GM23338 (cell line): ENCODE measurements at regions not wholly inside any gene's neighbourhood (a gene's known extent, or its start where the extent isn't known, plus 50 kb on each side); places are given as distances from the start of the nearest gene placed in this dataset.

ENCODE experiments used
- CREB1 ChIP-seq: fragments of 250-450 bp; sonication (Bioruptor Pico); IDR thresholded peaks from 2 replicates; pipeline ENCODE4 v1.5.0; 2020; ENCODE audit warnings: low read depth, mild to moderate bottlenecking, moderate library complexity
- EZH2 ChIP-seq: fragments of 200-600 bp; sonication (generic); IDR thresholded peaks from one replicate; pipeline ENCODE4 v1.8.0; 2017; ENCODE audit warnings: antibody characterized with exemption, mild to moderate bottlenecking, low read depth; ENCODE audit not compliant: unreplicated experiment
- EZH2phosphoT487 ChIP-seq: fragments of 200-600 bp; sonication (generic); IDR thresholded peaks from one replicate; pipeline ENCODE4 v1.8.1; 2018; ENCODE audit warnings: antibody characterized with exemption; ENCODE audit not compliant: unreplicated experiment
- POLR2AphosphoS5 ChIP-seq: IDR thresholded peaks from 2 replicates; pipeline ENCODE4 v1.6.1; 2016; ENCODE audit warnings: antibody characterized with exemption, low read depth
- TF ChIP-seq, protein P1 (sequence below), 2 experiments: fragments of 200-600 bp in 1 of 2; sonication (generic) in 1 of 2; conservative IDR thresholded peaks; 2 replicates each; pipeline versions ENCODE4 v1.5.1 to v1.6.1; 2016 to 2017; ENCODE audit warnings: antibody characterized with exemption in 2 of 2, low read depth in 2 of 2, mild to moderate bottlenecking in 2 of 2, moderate library complexity in 1 of 2
- TF ChIP-seq, protein P2 (sequence below): fragments of 250-450 bp; sonication (Bioruptor Pico); IDR thresholded peaks from 2 replicates; pipeline ENCODE4 v1.5.0; 2020; ENCODE audit warnings: mild to moderate bottlenecking, moderate library complexity

- TF ChIP-seq, protein P1, sequence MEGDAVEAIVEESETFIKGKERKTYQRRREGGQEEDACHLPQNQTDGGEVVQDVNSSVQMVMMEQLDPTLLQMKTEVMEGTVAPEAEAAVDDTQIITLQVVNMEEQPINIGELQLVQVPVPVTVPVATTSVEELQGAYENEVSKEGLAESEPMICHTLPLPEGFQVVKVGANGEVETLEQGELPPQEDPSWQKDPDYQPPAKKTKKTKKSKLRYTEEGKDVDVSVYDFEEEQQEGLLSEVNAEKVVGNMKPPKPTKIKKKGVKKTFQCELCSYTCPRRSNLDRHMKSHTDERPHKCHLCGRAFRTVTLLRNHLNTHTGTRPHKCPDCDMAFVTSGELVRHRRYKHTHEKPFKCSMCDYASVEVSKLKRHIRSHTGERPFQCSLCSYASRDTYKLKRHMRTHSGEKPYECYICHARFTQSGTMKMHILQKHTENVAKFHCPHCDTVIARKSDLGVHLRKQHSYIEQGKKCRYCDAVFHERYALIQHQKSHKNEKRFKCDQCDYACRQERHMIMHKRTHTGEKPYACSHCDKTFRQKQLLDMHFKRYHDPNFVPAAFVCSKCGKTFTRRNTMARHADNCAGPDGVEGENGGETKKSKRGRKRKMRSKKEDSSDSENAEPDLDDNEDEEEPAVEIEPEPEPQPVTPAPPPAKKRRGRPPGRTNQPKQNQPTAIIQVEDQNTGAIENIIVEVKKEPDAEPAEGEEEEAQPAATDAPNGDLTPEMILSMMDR (conservative IDR thresholded peaks at IDR 0.05; ENCODE audit: low read depth in 2 of 2), result no peak
- no peak for TF ChIP-seq EZH2
- TF ChIP-seq, protein P2, sequence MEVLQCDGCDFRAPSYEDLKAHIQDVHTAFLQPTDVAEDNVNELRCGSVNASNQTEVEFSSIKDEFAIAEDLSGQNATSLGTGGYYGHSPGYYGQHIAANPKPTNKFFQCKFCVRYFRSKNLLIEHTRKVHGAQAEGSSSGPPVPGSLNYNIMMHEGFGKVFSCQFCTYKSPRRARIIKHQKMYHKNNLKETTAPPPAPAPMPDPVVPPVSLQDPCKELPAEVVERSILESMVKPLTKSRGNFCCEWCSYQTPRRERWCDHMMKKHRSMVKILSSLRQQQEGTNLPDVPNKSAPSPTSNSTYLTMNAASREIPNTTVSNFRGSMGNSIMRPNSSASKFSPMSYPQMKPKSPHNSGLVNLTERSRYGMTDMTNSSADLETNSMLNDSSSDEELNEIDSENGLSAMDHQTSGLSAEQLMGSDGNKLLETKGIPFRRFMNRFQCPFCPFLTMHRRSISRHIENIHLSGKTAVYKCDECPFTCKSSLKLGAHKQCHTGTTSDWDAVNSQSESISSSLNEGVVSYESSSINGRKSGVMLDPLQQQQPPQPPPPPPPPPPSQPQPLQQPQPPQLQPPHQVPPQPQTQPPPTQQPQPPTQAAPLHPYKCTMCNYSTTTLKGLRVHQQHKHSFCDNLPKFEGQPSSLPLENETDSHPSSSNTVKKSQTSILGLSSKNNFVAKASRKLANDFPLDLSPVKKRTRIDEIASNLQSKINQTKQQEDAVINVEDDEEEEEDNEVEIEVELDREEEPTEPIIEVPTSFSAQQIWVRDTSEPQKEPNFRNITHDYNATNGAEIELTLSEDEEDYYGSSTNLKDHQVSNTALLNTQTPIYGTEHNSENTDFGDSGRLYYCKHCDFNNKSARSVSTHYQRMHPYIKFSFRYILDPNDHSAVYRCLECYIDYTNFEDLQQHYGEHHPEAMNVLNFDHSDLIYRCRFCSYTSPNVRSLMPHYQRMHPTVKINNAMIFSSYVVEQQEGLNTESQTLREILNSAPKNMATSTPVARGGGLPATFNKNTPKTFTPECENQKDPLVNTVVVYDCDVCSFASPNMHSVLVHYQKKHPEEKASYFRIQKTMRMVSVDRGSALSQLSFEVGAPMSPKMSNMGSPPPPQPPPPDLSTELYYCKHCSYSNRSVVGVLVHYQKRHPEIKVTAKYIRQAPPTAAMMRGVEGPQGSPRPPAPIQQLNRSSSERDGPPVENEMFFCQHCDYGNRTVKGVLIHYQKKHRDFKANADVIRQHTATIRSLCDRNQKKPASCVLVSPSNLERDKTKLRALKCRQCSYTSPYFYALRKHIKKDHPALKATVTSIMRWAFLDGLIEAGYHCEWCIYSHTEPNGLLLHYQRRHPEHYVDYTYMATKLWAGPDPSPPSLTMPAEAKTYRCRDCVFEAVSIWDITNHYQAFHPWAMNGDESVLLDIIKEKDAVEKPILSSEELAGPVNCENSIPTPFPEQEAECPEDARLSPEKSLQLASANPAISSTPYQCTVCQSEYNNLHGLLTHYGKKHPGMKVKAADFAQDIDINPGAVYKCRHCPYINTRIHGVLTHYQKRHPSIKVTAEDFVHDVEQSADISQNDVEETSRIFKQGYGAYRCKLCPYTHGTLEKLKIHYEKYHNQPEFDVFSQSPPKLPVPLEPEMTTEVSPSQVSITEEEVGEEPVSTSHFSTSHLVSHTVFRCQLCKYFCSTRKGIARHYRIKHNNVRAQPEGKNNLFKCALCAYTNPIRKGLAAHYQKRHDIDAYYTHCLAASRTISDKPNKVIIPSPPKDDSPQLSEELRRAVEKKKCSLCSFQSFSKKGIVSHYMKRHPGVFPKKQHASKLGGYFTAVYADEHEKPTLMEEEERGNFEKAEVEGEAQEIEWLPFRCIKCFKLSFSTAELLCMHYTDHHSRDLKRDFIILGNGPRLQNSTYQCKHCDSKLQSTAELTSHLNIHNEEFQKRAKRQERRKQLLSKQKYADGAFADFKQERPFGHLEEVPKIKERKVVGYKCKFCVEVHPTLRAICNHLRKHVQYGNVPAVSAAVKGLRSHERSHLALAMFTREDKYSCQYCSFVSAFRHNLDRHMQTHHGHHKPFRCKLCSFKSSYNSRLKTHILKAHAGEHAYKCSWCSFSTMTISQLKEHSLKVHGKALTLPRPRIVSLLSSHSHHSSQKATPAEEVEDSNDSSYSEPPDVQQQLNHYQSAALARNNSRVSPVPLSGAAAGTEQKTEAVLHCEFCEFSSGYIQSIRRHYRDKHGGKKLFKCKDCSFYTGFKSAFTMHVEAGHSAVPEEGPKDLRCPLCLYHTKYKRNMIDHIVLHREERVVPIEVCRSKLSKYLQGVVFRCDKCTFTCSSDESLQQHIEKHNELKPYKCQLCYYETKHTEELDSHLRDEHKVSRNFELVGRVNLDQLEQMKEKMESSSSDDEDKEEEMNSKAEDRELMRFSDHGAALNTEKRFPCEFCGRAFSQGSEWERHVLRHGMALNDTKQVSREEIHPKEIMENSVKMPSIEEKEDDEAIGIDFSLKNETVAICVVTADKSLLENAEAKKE, result no peak
- TF ChIP-seq CREB1, result no peak
- TF ChIP-seq POLR2AphosphoS5, result no peak
- no peak for TF ChIP-seq EZH2phosphoT487
These were observed 66.2 kb upstream of the PHACTR2 start for GRCh38 chr6:143611580-143611979.
